ENCODE measurements at regions not wholly inside any gene's neighbourhood (a gene's known extent, or its start where the extent isn't known, plus 50 kb on each side); places are given as distances from the start of the nearest gene placed in this dataset.

DNA sequence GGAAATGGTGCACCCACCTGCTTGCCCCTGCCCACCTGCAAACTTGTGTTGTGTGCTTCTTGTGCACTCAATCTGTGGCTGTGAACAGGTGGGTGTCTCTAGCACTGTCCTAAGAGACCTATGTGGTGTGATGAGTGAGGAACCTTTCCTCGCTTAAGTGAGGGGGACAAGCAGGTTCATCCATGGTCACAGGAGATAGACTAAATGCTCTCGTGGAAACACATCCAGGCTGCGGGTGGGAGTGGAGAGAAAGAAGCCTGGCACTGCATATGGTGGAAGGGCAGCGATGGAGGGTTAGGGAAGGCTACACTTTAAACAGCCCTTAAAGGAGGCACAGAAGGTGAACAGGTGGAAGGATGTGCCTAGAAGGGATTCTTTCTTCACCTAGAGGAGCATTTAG lies 330.9 kb downstream of the CXCL12 start:
- TF ChIP-seq, protein P1, sequence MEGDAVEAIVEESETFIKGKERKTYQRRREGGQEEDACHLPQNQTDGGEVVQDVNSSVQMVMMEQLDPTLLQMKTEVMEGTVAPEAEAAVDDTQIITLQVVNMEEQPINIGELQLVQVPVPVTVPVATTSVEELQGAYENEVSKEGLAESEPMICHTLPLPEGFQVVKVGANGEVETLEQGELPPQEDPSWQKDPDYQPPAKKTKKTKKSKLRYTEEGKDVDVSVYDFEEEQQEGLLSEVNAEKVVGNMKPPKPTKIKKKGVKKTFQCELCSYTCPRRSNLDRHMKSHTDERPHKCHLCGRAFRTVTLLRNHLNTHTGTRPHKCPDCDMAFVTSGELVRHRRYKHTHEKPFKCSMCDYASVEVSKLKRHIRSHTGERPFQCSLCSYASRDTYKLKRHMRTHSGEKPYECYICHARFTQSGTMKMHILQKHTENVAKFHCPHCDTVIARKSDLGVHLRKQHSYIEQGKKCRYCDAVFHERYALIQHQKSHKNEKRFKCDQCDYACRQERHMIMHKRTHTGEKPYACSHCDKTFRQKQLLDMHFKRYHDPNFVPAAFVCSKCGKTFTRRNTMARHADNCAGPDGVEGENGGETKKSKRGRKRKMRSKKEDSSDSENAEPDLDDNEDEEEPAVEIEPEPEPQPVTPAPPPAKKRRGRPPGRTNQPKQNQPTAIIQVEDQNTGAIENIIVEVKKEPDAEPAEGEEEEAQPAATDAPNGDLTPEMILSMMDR (IDR thresholded peaks at IDR 0.05 in 8 of 11, conservative IDR thresholded peaks at IDR 0.05 in 3 of 11), result no peak
- no peak for TF ChIP-seq POLR2A (IDR thresholded peaks at IDR 0.05)
